ENCODE measurements at regions not wholly inside any gene's neighbourhood (a gene's known extent, or its start where the extent isn't known, plus 50 kb on each side); places are given as distances from the start of the nearest gene placed in this dataset.

GRCh38 chr3:87057474-87057873 lies 66.5 kb upstream of the VGLL3 start:
- ChIA-PET CTCF (no interaction called here), POLR2A (no interaction called here)
- ATAC-seq: no peak
- H3K27ac Mint-ChIP-seq: no peak overlapping the region
- no peaks in the 10 kb centered on the region for H3K9me3 Mint-ChIP-seq (ENCODE audit: insufficient read depth)
- no peak for DNase-seq
- no peaks in the 10 kb centered on the region for H3K4me1 Mint-ChIP-seq (ENCODE audit: low read depth)
- H3K36me3 Mint-ChIP-seq (ENCODE audit: low read depth): no peaks in the 10 kb centered on the region
- H3K4me3 Mint-ChIP-seq: no peak overlapping the region
- no peaks in the 10 kb centered on the region for H3K27me3 Mint-ChIP-seq (ENCODE audit: low read depth)

DNA sequence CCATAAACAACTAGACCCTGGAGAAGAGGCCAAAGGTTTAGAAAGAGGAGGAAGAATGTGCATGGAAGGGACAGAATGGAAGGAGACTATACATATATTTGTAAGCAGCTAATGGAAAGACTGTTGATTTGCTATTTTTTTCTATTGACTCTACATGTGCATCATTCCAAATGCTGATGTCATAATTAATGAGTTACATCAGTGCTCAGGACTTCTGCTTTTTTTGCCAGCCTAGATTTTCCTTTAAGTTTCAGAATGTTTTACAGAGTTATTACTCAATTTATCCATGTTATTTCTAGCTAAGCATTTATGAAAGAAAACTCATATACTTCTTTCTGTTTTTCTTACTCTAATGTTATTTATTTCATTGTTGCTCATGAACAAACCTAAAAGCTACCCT lies 62.6 kb upstream of the VGLL3 start:
- Mint-ChIP-seq H3K4me1 (ENCODE audit: low read depth) (no peaks in the 10 kb centered on the region), H3K4me3 (no peak overlapping the region), H3K9me3 (ENCODE audit: insufficient read depth) (no peaks in the 10 kb centered on the region), H3K36me3 (ENCODE audit: low read depth) (no peaks in the 10 kb centered on the region), H3K27me3 (ENCODE audit: low read depth) (no peaks in the 10 kb centered on the region), H3K27ac (no peak overlapping the region)
- ChIA-PET POLR2A (no interaction called here), CTCF (interaction anchor here (0.8 kb wide), 1 partner anchor 11 kb away, joined by 5 read pairs; no protein-coding TSS in a partner anchor)
- DNase-seq: no peak
- ATAC-seq: no peak

GRCh38 chr3:87052499-87053260 lies 61.7 kb upstream of the VGLL3 start:
- Mint-ChIP-seq H3K27me3 (ENCODE audit: low read depth) (no peaks in the 10 kb centered on the region), H3K27ac (no peak overlapping the region), H3K4me1 (ENCODE audit: low read depth) (no peaks in the 10 kb centered on the region), H3K4me3 (no peak overlapping the region), H3K9me3 (ENCODE audit: insufficient read depth) (no peaks in the 10 kb centered on the region), H3K36me3 (ENCODE audit: low read depth) (no peaks in the 10 kb centered on the region)
- POLR2A ChIA-PET: no interaction called here
- CTCF ChIA-PET: no interaction called here
- no peak for ATAC-seq
- DNase-seq: no peak

DNA sequence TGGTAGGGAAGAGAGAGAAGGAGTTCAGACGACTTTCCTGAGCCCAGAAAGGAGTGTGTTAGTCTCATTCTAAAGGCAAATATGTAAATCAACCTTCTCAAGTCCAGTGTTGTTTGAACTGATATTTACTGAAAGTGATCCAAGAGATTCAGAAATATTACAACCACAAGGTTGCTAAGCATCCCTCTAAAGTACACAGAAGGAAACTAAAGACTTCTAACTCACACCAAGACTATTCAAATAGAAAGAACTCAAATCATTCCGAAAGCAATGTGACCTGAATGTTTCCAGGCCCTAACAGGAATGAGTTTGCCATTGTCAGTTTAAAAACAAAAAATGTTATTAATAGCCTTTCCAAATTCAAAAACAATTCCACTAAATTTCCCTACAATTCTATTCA lies 56.9 kb upstream of the VGLL3 start:
- no peaks in the 10 kb centered on the region for H3K4me1 Mint-ChIP-seq (ENCODE audit: low read depth)
- no peaks in the 10 kb centered on the region for H3K27me3 Mint-ChIP-seq (ENCODE audit: low read depth)
- DNase-seq (no peak), ATAC-seq (no peak)
- ChIA-PET POLR2A (no interaction called here), CTCF (no interaction called here)
- H3K4me3 Mint-ChIP-seq: no peak overlapping the region
- H3K27ac Mint-ChIP-seq: no peak overlapping the region
- no peaks in the 10 kb centered on the region for H3K36me3 Mint-ChIP-seq (ENCODE audit: low read depth)
- no peaks in the 10 kb centered on the region for H3K9me3 Mint-ChIP-seq (ENCODE audit: insufficient read depth)

DNA sequence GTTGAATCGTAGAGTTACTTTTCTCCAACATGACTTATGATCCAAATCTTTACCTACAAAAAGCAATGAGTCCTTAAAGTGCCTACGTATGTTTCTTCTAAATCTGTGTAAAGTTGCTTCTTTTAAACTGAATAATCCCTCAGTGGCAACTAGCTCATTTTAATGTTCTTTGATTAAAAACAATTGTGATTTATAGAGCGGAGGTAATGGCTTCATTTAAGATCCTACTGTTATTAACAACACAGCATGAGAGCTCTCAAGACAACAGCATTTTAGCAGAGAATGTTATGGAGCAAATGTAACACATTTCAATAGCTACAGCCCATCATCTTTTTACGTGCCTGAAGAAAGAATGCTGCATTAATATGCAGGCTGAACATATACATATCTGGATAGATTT lies 55.3 kb upstream of the VGLL3 start:
- Mint-ChIP-seq H3K27me3 (ENCODE audit: low read depth) (no peaks in the 10 kb centered on the region), H3K27ac (no peak overlapping the region), H3K9me3 (ENCODE audit: insufficient read depth) (no peaks in the 10 kb centered on the region), H3K4me3 (no peak overlapping the region), H3K4me1 (ENCODE audit: low read depth) (no peaks in the 10 kb centered on the region), H3K36me3 (ENCODE audit: low read depth) (no peaks in the 10 kb centered on the region)
- ChIA-PET POLR2A (no interaction called here), CTCF (no interaction called here)
- DNase-seq (no peak), ATAC-seq (no peak)

DNA sequence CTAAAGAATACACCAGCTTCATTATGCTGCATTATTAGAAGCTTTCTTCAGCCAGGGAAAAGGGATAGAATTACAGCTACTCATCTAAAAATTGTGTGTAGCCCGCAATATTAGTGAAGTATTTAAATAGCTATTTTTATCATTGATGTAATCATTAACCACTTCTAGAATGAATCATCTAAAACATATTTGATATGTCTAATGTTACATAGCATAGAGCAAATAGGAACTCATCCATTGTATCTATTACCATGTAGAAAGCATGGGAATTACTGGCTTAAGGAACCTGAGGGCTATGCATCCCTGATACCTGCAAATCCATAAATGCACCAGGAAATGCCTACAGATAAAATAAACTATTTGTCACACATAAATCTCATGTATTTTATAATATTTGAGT lies 54.5 kb upstream of the VGLL3 start:
- Mint-ChIP-seq H3K9me3 (ENCODE audit: insufficient read depth) (no peaks in the 10 kb centered on the region), H3K4me1 (ENCODE audit: low read depth) (no peaks in the 10 kb centered on the region), H3K27ac (no peak overlapping the region), H3K27me3 (ENCODE audit: low read depth) (no peaks in the 10 kb centered on the region), H3K4me3 (no peak overlapping the region), H3K36me3 (ENCODE audit: low read depth) (no peaks in the 10 kb centered on the region)
- ATAC-seq (no peak), DNase-seq (no peak)
- ChIA-PET CTCF (no interaction called here), POLR2A (no interaction called here)

DNA sequence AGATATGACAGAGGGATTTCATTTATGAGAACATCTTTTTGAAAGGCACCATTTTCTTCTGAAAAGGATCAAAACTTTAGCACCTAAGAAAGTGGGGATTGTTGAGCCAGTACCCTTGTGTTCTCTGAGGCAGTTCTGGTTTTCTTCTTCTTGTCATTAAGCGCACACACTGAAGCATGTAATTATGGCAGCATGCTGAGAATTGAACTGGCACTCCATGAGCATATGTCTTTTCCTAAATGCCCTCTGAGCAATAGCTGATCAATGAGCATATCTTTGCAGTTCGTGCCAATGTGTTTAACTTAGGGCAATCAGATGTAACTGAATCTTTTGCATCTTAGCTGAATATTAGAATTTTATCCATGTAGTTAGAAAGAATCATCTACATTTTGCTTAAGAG lies 53.9 kb upstream of the VGLL3 start:
- Mint-ChIP-seq H3K27me3 (ENCODE audit: low read depth) (no peaks in the 10 kb centered on the region), H3K9me3 (ENCODE audit: insufficient read depth) (no peaks in the 10 kb centered on the region), H3K4me3 (no peak overlapping the region), H3K36me3 (ENCODE audit: low read depth) (no peaks in the 10 kb centered on the region), H3K4me1 (ENCODE audit: low read depth) (no peaks in the 10 kb centered on the region), H3K27ac (no peak overlapping the region)
- CTCF ChIA-PET: no interaction called here
- DNase-seq: no peak
- no peak for ATAC-seq
- POLR2A ChIA-PET: no interaction called here

GRCh38 chr3:87044409-87044808 lies 53.5 kb upstream of the VGLL3 start:
- CTCF ChIA-PET: no interaction called here
- H3K27me3 Mint-ChIP-seq (ENCODE audit: low read depth): no peaks in the 10 kb centered on the region
- H3K27ac Mint-ChIP-seq: no peak overlapping the region
- H3K4me3 Mint-ChIP-seq: no peak overlapping the region
- DNase-seq (no peak), ATAC-seq (no peak)
- H3K36me3 Mint-ChIP-seq (ENCODE audit: low read depth): no peaks in the 10 kb centered on the region
- H3K4me1 Mint-ChIP-seq (ENCODE audit: low read depth): no peaks in the 10 kb centered on the region
- POLR2A ChIA-PET: no interaction called here
- no peaks in the 10 kb centered on the region for H3K9me3 Mint-ChIP-seq (ENCODE audit: insufficient read depth)

DNA sequence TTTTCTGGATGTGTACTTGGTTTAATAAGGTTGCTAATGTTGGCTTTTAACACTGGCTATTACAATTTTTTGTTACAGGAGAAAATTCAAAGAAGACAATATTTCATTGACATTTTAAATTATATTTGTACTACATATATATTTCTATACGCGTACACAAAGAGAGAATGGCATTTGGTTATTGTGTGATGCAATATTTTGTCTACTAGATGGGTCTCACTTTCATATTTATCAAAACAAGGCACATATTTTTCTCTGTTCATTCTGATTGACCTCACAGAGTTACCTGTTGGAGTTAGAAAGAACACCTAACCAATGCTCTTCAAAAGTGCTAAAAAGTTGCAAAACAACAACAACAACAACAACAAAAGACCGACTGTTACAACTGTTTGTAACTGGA lies 50.2 kb upstream of the VGLL3 start:
- CTCF ChIA-PET: no interaction called here
- DNase-seq (no peak), ATAC-seq (no peak)
- no peak overlapping the region for H3K4me3 Mint-ChIP-seq
- H3K27me3 Mint-ChIP-seq (ENCODE audit: low read depth): no peaks in the 10 kb centered on the region
- H3K9me3 Mint-ChIP-seq (ENCODE audit: insufficient read depth): no peaks in the 10 kb centered on the region
- POLR2A ChIA-PET: no interaction called here
- no peaks in the 10 kb centered on the region for H3K36me3 Mint-ChIP-seq (ENCODE audit: low read depth)
- no peak overlapping the region for H3K27ac Mint-ChIP-seq
- no peaks in the 10 kb centered on the region for H3K4me1 Mint-ChIP-seq (ENCODE audit: low read depth)

All from activated CD8-positive, alpha-beta T cell treated with anti-CD3 and anti-CD28 coated beads, Interleukin-2, amount 10 ng/mL, durations not matched to agents 7 days and 5 days (primary cell).